IPS-18a (cell line): ENCODE measurements at regions not wholly inside any gene's neighbourhood (a gene's known extent, or its start where the extent isn't known, plus 50 kb on each side); places are given as distances from the start of the nearest gene placed in this dataset.

Source experiments
- H3K27ac ChIP-seq: one replicate; pipeline ENCODE4 v1.5.1; 2013; ENCODE audit warnings: low read length
- H3K27me3 ChIP-seq: one replicate; pipeline ENCODE4 v1.6.1; 2013; ENCODE audit warnings: mild to moderate bottlenecking, low read length; ENCODE audit not compliant: control insufficient read depth, insufficient read depth
- H3K36me3 ChIP-seq: one replicate; pipeline ENCODE4 v1.6.1; 2013; ENCODE audit warnings: low read depth, low read length; ENCODE audit not compliant: control insufficient read depth
- H3K4me1 ChIP-seq: one replicate; pipeline ENCODE4 v1.6.1; 2013; ENCODE audit warnings: low read depth, low read length; ENCODE audit not compliant: control insufficient read depth
- H3K4me3 ChIP-seq: one replicate; pipeline ENCODE4 v1.5.1; 2013; ENCODE audit warnings: low read length
- H3K9ac ChIP-seq: one replicate; pipeline ENCODE4 v1.6.1; 2013; ENCODE audit warnings: mild to moderate bottlenecking, low read length, moderate library complexity
- H3K9me3 ChIP-seq: one replicate; pipeline ENCODE4 v1.6.1; 2013; ENCODE audit warnings: low read depth, low read length; ENCODE audit not compliant: control insufficient read depth

DNA sequence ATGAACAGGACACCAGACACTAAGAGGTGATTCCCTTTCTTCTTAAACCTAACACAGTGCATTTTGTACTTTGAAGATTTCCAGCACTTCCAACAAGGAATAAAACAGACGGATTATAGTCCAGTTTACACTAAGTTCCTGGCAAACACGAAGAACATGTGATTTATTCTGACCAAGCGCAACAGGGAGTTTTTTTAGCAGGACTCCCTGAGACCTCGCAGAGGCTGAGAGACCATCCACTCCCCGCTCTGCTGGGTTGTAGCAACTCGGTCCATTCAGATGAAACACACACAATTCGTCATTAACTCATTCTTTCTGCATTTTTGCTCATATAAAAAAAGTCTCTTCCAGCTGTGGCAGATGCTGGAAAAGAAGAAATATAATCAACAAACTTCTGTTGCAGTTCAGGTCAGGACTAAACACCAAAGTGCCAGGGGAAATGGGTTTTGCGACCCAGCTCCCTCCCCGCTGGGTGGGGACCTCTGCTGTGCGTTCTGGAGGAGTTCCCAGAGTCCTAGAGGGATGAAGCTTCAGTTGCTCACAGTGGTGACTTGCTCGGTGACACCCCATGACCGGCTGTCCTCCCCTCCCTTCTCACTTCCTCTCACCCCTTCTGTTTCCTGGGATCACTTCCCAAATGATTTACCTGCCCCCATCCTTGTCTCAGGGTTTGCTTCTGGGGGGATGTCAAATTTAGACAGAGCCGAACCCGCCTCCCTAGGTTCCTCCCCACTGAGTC, 52.5 kb downstream of the KCNF1 start:
- peaks cover 3% of the 10 kb centered on the region for H3K4me1 ChIP-seq
- no peaks in the 10 kb centered on the region for H3K9me3 ChIP-seq
- no peak overlapping the region for H3K27ac ChIP-seq
- H3K27me3 ChIP-seq = no peaks in the 10 kb centered on the region
- H3K9ac ChIP-seq = no peak overlapping the region
- no peaks in the 10 kb centered on the region for H3K36me3 ChIP-seq
- no peak overlapping the region for H3K4me3 ChIP-seq

- H3K36me3 ChIP-seq = no peaks in the 10 kb centered on the region
- H3K27me3 ChIP-seq = no peaks in the 10 kb centered on the region
- H3K9ac ChIP-seq = no peak overlapping the region
- H3K9me3 ChIP-seq = no peaks in the 10 kb centered on the region
- no peak overlapping the region for H3K27ac ChIP-seq
- no peak overlapping the region for H3K4me3 ChIP-seq
- peaks cover 3% of the 10 kb centered on the region for H3K4me1 ChIP-seq
These were observed 53.6 kb downstream of the KCNF1 start for GRCh38 chr2:10965241-10965843.

DNA sequence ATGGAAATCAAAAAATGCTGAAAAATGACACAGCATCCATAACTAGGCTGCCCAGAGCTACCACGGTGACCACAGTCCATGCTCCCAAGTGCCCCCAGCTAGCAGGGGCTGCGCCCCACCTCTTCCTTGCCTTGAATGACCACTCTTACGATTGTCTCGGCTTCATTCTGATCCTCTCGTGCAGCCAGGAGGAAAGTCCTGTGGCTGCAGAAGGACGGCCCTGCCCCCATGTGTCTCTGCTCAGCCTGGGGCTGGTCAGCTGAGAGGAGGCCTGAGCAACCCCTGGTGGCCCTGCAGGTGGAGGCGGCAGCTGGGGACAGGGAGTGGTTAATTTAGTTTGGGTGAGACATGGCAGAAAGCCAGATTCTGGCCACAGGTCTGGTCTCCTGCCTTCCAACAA, 54.3 kb downstream of the KCNF1 start:
- Histone ChIP-seq H3K4me3 (no peak overlapping the region), H3K27me3 (no peaks in the 10 kb centered on the region), H3K4me1 (peaks cover 3% of the 10 kb centered on the region), H3K27ac (no peak overlapping the region), H3K9ac (no peak overlapping the region), H3K36me3 (no peaks in the 10 kb centered on the region), H3K9me3 (no peaks in the 10 kb centered on the region)

DNA sequence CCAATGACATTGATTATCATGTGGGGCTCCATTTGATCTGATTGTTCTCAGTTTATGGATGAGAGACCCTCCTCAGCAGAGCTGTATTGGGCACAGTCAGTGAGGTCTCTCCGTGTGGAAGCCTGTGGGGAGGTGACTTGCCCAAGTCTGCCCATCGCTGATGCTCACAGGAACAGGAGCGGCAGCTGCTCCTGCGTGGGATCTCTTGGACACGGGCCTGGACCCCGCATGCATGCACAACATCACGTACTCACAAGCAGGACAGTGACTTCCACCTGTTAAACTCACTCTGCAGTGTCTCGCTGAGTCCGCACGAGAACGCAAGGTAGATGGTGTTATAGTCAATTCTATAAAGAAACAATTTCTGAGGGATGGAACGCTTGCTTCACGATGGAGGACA, 55.0 kb downstream of the KCNF1 start:
- no peaks in the 10 kb centered on the region for H3K36me3 ChIP-seq
- H3K9ac ChIP-seq = no peak overlapping the region
- H3K4me1 ChIP-seq = peaks cover 6% of the 10 kb centered on the region
- H3K27ac ChIP-seq = no peak overlapping the region
- no peaks in the 10 kb centered on the region for H3K9me3 ChIP-seq
- no peaks in the 10 kb centered on the region for H3K27me3 ChIP-seq
- H3K4me3 ChIP-seq = no peak overlapping the region

DNA sequence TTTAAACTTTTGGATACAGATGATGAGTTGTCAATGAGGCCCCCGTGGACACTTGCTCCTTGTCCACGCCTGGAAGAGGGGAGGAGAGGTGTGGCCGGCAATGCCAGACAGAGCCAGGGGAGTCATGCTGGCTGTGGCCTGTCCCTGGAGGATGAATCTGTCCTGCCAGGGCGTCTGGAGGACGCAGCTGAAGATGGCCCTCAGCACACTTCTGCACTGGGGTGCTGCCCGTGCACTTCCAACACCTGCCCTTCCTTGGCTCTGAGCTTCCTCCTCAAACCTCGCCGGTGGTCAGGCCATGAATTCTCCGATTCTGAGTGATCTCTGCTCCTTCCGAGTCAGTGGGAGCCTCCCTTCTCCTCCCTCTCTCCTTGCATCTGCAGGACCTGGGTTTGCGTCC, 56.4 kb downstream of the KCNF1 start:
- H3K27me3 ChIP-seq = no peaks in the 10 kb centered on the region
- no peak overlapping the region for H3K4me3 ChIP-seq

DNA sequence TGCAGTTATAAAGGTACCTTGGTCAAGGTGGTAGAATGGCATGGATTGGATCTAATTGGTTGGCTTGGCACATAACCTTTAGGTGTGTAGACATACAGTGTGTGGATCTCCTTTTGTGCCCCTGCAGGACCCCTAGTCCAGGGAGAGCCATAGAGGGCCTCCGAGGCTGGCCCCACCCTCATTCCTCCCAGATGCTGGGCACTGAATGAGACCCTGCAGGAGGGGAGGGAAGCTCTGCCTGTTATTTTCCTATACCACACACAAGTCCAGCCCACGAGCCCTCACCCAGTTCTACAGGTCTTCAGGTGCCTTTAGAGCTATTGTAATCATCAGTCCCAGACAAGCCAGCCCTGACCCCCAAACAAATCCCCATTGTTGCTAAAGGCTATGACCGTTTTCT, 58.9 kb downstream of the KCNF1 start:
- H3K27ac ChIP-seq = no peak overlapping the region
- no peak overlapping the region for H3K4me3 ChIP-seq
- H3K4me1 ChIP-seq = peaks cover 25% of the 10 kb centered on the region
- H3K9ac ChIP-seq = no peak overlapping the region
- H3K27me3 ChIP-seq = no peaks in the 10 kb centered on the region
- H3K36me3 ChIP-seq = no peaks in the 10 kb centered on the region
- H3K9me3 ChIP-seq = no peaks in the 10 kb centered on the region

More for the DNA sequence above, 56.4 kb downstream of the KCNF1 start:
- H3K9ac ChIP-seq = no peak overlapping the region
- H3K4me1 ChIP-seq = peaks cover 18% of the 10 kb centered on the region
- H3K9me3 ChIP-seq = no peaks in the 10 kb centered on the region
- H3K27ac ChIP-seq = no peak overlapping the region
- H3K36me3 ChIP-seq = no peaks in the 10 kb centered on the region

- Histone ChIP-seq H3K9ac (no peak overlapping the region), H3K27ac (no peak overlapping the region)
These were observed 59.6 kb downstream of the KCNF1 start for GRCh38 chr2:10971161-10971887.

GRCh38 chr2:10971888-10972260, 60.1 kb downstream of the KCNF1 start:
- no peak overlapping the region for H3K9ac ChIP-seq

More at GRCh38 chr2:10971161-10971887, 59.6 kb downstream of the KCNF1 start:
- Histone ChIP-seq H3K36me3 (no peaks in the 10 kb centered on the region), H3K9me3 (no peaks in the 10 kb centered on the region), H3K27me3 (no peaks in the 10 kb centered on the region), H3K4me3 (no peak overlapping the region), H3K4me1 (peaks cover 25% of the 10 kb centered on the region)

GRCh38 chr2:10972683-10973433, 61.1 kb downstream of the KCNF1 start:
- Histone ChIP-seq H3K27me3 (no peaks in the 10 kb centered on the region), H3K36me3 (no peaks in the 10 kb centered on the region), H3K4me3 (no peak overlapping the region), H3K27ac (no peak overlapping the region), H3K9me3 (no peaks in the 10 kb centered on the region), H3K9ac (no peak overlapping the region), H3K4me1 (peaks cover 35% of the 10 kb centered on the region)

More at GRCh38 chr2:10971888-10972260, 60.1 kb downstream of the KCNF1 start:
- Histone ChIP-seq H3K4me1 (peaks cover 27% of the 10 kb centered on the region), H3K36me3 (no peaks in the 10 kb centered on the region), H3K27ac (no peak overlapping the region), H3K27me3 (no peaks in the 10 kb centered on the region), H3K9me3 (no peaks in the 10 kb centered on the region), H3K4me3 (no peak overlapping the region)

DNA sequence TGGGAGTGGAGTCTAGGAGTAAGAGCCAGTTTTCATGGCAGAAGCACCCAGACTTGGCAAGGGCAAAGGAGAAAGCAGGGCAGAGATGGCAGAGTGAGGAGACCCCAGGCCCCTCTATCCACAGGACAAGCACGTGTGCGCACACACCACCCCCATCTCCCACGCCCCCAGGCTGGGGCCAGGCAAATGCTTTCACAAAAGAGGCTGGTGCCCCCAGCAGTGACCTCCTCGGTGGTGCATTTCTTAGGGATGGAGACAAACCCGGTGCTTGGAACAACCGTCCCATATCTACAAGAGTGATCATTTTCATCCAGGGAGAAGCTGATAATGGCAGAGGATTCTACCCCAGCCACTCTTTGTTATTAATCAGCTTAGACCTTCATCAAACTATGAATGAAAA, 62.0 kb downstream of the KCNF1 start:
- Histone ChIP-seq H3K36me3 (no peaks in the 10 kb centered on the region), H3K9ac (no peak overlapping the region), H3K27me3 (no peaks in the 10 kb centered on the region), H3K4me3 (no peak overlapping the region), H3K4me1 (peaks cover 39% of the 10 kb centered on the region), H3K9me3 (no peaks in the 10 kb centered on the region), H3K27ac (no peak overlapping the region)

DNA sequence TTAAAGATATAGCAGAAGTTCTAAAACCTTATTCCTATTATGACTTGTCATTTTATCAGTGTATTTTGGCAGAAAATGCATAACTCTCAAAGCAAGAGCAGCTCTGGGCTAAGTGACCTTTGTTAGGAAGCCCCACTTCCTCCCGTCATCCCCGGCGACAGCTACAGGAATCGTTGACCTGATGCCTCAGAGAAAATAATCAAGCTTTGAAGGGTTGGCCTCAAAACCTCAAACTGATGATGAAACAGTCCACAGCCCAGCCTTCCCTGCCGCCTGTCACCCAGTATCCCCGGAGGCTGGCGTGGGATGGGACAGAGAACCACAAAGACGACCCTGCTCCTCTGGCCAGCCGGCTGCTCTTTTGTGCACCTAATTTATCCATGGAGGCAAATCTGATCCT, 65.3 kb downstream of the KCNF1 start:
- Histone ChIP-seq H3K27me3 (no peaks in the 10 kb centered on the region), H3K36me3 (no peaks in the 10 kb centered on the region), H3K27ac (no peak overlapping the region), H3K4me3 (no peak overlapping the region), H3K9me3 (no peaks in the 10 kb centered on the region), H3K9ac (no peak overlapping the region), H3K4me1 (peaks cover 34% of the 10 kb centered on the region)
